ENCODE measurements at regions not wholly inside any gene's neighbourhood (a gene's known extent, or its start where the extent isn't known, plus 50 kb on each side); places are given as distances from the start of the nearest gene placed in this dataset.

GRCh38 chr11:81070948-81071347 lies 1630.1 kb upstream of the TENM4 start:
- TF ChIP-seq POLR2AphosphoS5 (IDR thresholded peaks at IDR 0.05; ENCODE audit: low read depth, low read length) (no peak), POLR2A (IDR thresholded peaks at IDR 0.05; ENCODE audit: low read depth, low read length) (no peak), TAF1 (IDR thresholded peaks at IDR 0.05; ENCODE audit: borderline replicate concordance, low read depth, low read length) (no peak)

Data from GM12892 (cell line).